ENCODE measurements at regions not wholly inside any gene's neighbourhood (a gene's known extent, or its start where the extent isn't known, plus 50 kb on each side); places are given as distances from the start of the nearest gene placed in this dataset.

- TF ChIP-seq POLR2A (IDR thresholded peaks at IDR 0.05) (no peak), CTCF (IDR thresholded peaks at IDR 0.05) (no peak)
These were observed 560.8 kb upstream of the LARGE1 start for GRCh38 chr22:34481090-34481489.

All from heart left ventricle (tissue), 13 donors.